Panc1 (cell line): ENCODE measurements at regions not wholly inside any gene's neighbourhood (a gene's known extent, or its start where the extent isn't known, plus 50 kb on each side); places are given as distances from the start of the nearest gene placed in this dataset.

Experiments used
- ATAC-seq: fragments of 200-7000 bp; cut with Tn5 transposase; 2 replicates; pipeline ENCODE4 v1.9.1; 2020; ENCODE audit warnings: mild to moderate bottlenecking, moderate library complexity
- BruUV-seq: library from RNA; stranded (reverse); fragments of 400-500 nt; replicated peaks from 2 replicates; lab custom pipeline; 2021; lab: Mats Ljungman, UMichigan
- CTCF ChIA-PET: fragments of 300-600 bp; sonication (Branson Sonifier 250); formaldehyde crosslinking; loops from one replicate; lab custom pipeline; 2022; ENCODE audit warnings: antibody characterized with exemption; lab: Charles Lee
- POLR2A ChIA-PET: fragments of 300-600 bp; sonication (Branson Sonifier 250); formaldehyde crosslinking; loops from one replicate; lab custom pipeline; 2022; ENCODE audit warnings: antibody characterized with exemption; lab: Charles Lee
- DNase-seq: peaks from one replicate; pipeline ENCODE4 v3.0.0-alpha.2; 2010; ENCODE audit warnings: low read depth, low spot score
- H3K27ac ChIP-seq: 2 replicates; pipeline ENCODE4 v1.5.1; 2011; ENCODE audit warnings: mild to moderate bottlenecking, low read length, inconsistent platforms
- H3K27me3 ChIP-seq: fragments of 200-500 bp; sonication (Bioruptor generic); 2 replicates; pipeline ENCODE4 v1.6.0; 2014; ENCODE audit warnings: low read length, inconsistent platforms; ENCODE audit not compliant: control insufficient read depth, insufficient read depth
- H3K36me3 ChIP-seq: fragments of 200-500 bp; sonication (Bioruptor generic); 2 replicates; pipeline ENCODE4 v1.5.1; 2014; ENCODE audit warnings: inconsistent platforms, mild to moderate bottlenecking, low read length, moderate library complexity; ENCODE audit not compliant: control insufficient read depth, insufficient read depth
- H3K4me1 ChIP-seq: 2 replicates; pipeline ENCODE4 v1.5.1; 2011; ENCODE audit warnings: inconsistent platforms, mild to moderate bottlenecking, low read length, moderate library complexity; ENCODE audit not compliant: control insufficient read depth, insufficient read depth
- H3K4me3 ChIP-seq, 2 experiments: 2 replicates each; pipeline ENCODE4 v1.5.1; 2011 to 2012; ENCODE audit warnings: low read depth in 2 of 2, low read length in 2 of 2, mild to moderate bottlenecking in 2 of 2, inconsistent platforms in 1 of 2, moderate library complexity in 1 of 2
- H3K9me3 ChIP-seq: fragments of 200-500 bp; sonication (Bioruptor generic); 2 replicates; pipeline ENCODE4 v1.5.1; 2014; ENCODE audit warnings: low read depth, mild to moderate bottlenecking, inconsistent platforms, low read length, moderate library complexity; ENCODE audit not compliant: control insufficient read depth, insufficient read depth
- CTCF ChIP-seq: fragments of 450-650 bp; IDR thresholded peaks from 2 replicates; pipeline ENCODE4 v1.5.1; 2017; ENCODE audit warnings: mild to moderate bottlenecking
- POLR2AphosphoS5 ChIP-seq: IDR thresholded peaks from 2 replicates; pipeline ENCODE4 v1.6.1; 2012; ENCODE audit warnings: mild to moderate bottlenecking, low read depth, low read length, moderate library complexity
- REST ChIP-seq, 2 experiments: IDR thresholded peaks; 2 replicates each; pipeline ENCODE4 v1.6.1; 2011 to 2012; ENCODE audit warnings: low read depth in 2 of 2, control low read depth in 1 of 2, low read length in 1 of 2, mild to moderate bottlenecking in 1 of 2, moderate library complexity in 1 of 2; ENCODE audit not compliant: insufficient read depth in 1 of 2
- SIN3A ChIP-seq: IDR thresholded peaks from 2 replicates; pipeline ENCODE4 v1.6.1; 2012; ENCODE audit warnings: low read depth, mild to moderate bottlenecking, low read length, moderate library complexity, borderline replicate concordance; ENCODE audit not compliant: insufficient read depth
- TCF7L2 ChIP-seq: IDR thresholded peaks from 2 replicates; pipeline ENCODE4 v1.6.1; 2011; ENCODE audit warnings: mild to moderate bottlenecking, low read depth, low read length, inconsistent platforms
- in situ Hi-C: cut with HindIII; loops from 2 replicates; pipeline ENCODE4 v1.10.0; 2016; ENCODE audit warnings: low sequenced_read_pairs, low pct_unique_long_range_greater_than_20kb
- intact Hi-C: fragments of 100-400 bp; cut with micrococcal nuclease; formaldehyde crosslinking; loops from one replicate; pipeline ENCODE4 v1.10.0; 2022; ENCODE audit not compliant: unreplicated experiment

GRCh38 chrX:81890521-81890920 lies 688.6 kb downstream of the SH3BGRL start:
- Histone ChIP-seq H3K27me3 (no peaks in the 10 kb centered on the region), H3K36me3 (no peaks in the 10 kb centered on the region; the same call in 1 of the 2 replicates), H3K9me3 (no peaks in the 10 kb centered on the region), H3K4me1 (no peaks in the 10 kb centered on the region), H3K4me3 (no peak overlapping the region), H3K27ac (no peak overlapping the region)
- ChIA-PET POLR2A (no interaction called here), CTCF (no interaction called here)
- no peak for DNase-seq
- no TSS peak for BruUV-seq
- in situ Hi-C loops (no loop called here), intact Hi-C loops (no loop called here)
- TF ChIP-seq POLR2AphosphoS5 (no peak), SIN3A (no peak), REST (IDR thresholded peaks at IDR 0.05; ENCODE audit: insufficient read depth in 1 of 2, low read depth in 2 of 2, low read length in 1 of 2) (no peak), TCF7L2 (no peak), CTCF (no peak)
- ATAC-seq = no peak

- CTCF ChIA-PET = no interaction called here
- no peak overlapping the region for H3K4me3 ChIP-seq
Observed at GRCh38 chrX:81900522-81900921, 698.6 kb downstream of the SH3BGRL start.

More at GRCh38 chrX:81900522-81900921, 698.6 kb downstream of the SH3BGRL start:
- DNase-seq (no peak), ATAC-seq (no peak)
- Histone ChIP-seq H3K4me1 (no peaks in the 10 kb centered on the region), H3K36me3 (no peaks in the 10 kb centered on the region), H3K27me3 (no peaks in the 10 kb centered on the region), H3K27ac (no peak overlapping the region), H3K9me3 (no peaks in the 10 kb centered on the region)
- BruUV-seq = no TSS peak
- intact Hi-C loops (no loop called here), in situ Hi-C loops (no loop called here)
- POLR2A ChIA-PET = no interaction called here
- TF ChIP-seq TCF7L2 (no peak), POLR2AphosphoS5 (no peak), CTCF (no peak), REST (IDR thresholded peaks at IDR 0.05; ENCODE audit: insufficient read depth in 1 of 2, low read depth in 2 of 2, low read length in 1 of 2) (no peak), SIN3A (no peak)
